Fibroblast of lung (primary cell): ENCODE measurements at regions not wholly inside any gene's neighbourhood (a gene's known extent, or its start where the extent isn't known, plus 50 kb on each side); places are given as distances from the start of the nearest gene placed in this dataset.

Experiments
- EZH2 ChIP-seq: IDR thresholded peaks from 2 replicates; pipeline ENCODE4 v1.5.1; 2012; ENCODE audit warnings: low read length, control low read depth, mild to moderate bottlenecking; ENCODE audit errors: missing control alignments
- TF ChIP-seq, protein P1 (sequence below), 2 donors: IDR thresholded peaks in 1 of 2; conservative IDR thresholded peaks in 1 of 2; 1 replicate in 1 of 2; 2 replicates in 1 of 2; pipeline ENCODE4 v1.5.1; 2011 to 2012; ENCODE audit warnings: low read length in 2 of 2, control low read depth in 1 of 2, inconsistent platforms in 1 of 2, low read depth in 1 of 2, mild to moderate bottlenecking in 1 of 2

DNA sequence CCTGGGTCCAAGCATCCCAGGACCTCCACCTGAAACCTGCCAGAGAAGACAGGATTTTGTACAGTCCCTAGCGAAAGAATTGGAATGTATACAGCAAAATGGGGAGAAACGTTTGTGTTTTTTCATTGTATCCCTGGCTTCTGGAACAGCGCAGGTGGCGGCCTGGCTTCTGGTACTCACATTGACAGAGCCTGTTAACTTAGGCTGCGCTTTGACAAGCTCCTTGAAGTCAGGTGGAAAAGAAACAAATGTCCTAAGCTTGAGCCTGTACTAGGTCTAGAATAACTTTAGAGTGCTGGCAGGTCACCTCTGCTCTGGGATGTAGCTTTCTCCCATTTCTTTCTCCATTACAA, 343.7 kb upstream of the KLF3 start:
- TF ChIP-seq EZH2 = no peak
- TF ChIP-seq, protein P1, sequence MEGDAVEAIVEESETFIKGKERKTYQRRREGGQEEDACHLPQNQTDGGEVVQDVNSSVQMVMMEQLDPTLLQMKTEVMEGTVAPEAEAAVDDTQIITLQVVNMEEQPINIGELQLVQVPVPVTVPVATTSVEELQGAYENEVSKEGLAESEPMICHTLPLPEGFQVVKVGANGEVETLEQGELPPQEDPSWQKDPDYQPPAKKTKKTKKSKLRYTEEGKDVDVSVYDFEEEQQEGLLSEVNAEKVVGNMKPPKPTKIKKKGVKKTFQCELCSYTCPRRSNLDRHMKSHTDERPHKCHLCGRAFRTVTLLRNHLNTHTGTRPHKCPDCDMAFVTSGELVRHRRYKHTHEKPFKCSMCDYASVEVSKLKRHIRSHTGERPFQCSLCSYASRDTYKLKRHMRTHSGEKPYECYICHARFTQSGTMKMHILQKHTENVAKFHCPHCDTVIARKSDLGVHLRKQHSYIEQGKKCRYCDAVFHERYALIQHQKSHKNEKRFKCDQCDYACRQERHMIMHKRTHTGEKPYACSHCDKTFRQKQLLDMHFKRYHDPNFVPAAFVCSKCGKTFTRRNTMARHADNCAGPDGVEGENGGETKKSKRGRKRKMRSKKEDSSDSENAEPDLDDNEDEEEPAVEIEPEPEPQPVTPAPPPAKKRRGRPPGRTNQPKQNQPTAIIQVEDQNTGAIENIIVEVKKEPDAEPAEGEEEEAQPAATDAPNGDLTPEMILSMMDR (conservative IDR thresholded peaks at IDR 0.05 in 1 of 2, IDR thresholded peaks at IDR 0.05 in 1 of 2; ENCODE audit: low read depth in 1 of 2, low read length in 2 of 2) = no peak
